ENCODE measurements at regions not wholly inside any gene's neighbourhood (a gene's known extent, or its start where the extent isn't known, plus 50 kb on each side); places are given as distances from the start of the nearest gene placed in this dataset.

DNA sequence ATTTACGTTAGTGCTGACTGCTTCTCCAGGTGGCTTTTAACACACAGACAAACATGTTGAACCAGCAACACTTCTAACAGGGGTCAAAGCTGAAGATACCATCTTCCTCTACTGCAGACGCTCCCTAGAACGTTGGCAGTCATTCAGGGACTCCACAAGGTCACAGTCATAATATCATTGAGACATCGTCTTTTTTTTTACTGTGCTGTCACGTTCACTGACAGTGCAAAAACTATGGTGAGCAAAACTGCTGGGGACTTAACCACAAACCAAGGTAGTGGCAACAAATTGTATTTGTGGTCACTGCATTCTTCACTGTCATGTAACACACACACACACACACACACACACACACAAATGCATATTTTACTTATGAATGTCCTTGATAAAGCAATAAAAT, 244.9 kb downstream of the CASP12 start:
- TF ChIP-seq POLR2AphosphoS5 (IDR thresholded peaks at IDR 0.05; ENCODE audit: low read depth, low read length) (no peak), REST (IDR thresholded peaks at IDR 0.05; ENCODE audit: insufficient read depth in 1 of 2, low read depth in 2 of 2, low read length in 2 of 2) (no peak), TAF1 (IDR thresholded peaks at IDR 0.05; ENCODE audit: borderline replicate concordance, insufficient read depth, low read length) (no peak), SIN3A (IDR thresholded peaks at IDR 0.05; ENCODE audit: borderline replicate concordance, insufficient read depth, low read length) (no peak), FOXP2 (optimal IDR thresholded peaks at IDR 0.05; ENCODE audit: borderline replicate concordance, extremely low read depth, extremely low read length, insufficient read depth) (no peak)
